ENCODE measurements at regions not wholly inside any gene's neighbourhood (a gene's known extent, or its start where the extent isn't known, plus 50 kb on each side); places are given as distances from the start of the nearest gene placed in this dataset.
"Not testable (repeated sequence)": the region's sequence is repeated elsewhere in the genome, so short reads cannot be mapped to it uniquely, and the experiment has no call there.

GRCh38 chr7:9026121-9026520 lies 592.7 kb downstream of the NXPH1 start:
- DNase-seq: no peak
- intact Hi-C loops (cut with DNase I, micrococcal nuclease): no loop called here
- no peak for ATAC-seq

DNA sequence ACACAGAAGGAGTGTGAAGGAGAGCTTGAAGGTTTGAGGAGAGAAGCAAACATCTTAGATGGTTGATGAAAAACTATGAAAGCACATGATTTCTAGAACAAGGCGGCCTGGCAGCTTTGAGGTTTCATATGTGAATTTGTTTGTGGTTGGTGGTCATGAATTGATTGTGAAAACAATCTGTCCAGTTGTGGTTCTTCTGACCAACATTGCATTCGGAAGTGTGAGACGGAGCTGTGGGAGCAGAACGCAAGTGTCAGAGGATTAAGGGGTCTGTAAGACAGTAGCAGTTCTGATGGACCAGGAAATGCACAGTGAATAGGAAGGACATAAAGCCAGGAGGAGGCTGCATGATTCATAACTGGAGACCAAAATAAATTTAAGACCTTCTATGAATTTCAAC lies 594.6 kb downstream of the NXPH1 start:
- ATAC-seq: no peak
- intact Hi-C loops (cut with DNase I, micrococcal nuclease): no loop called here
- DNase-seq: no peak

- intact Hi-C loops (cut with DNase I, micrococcal nuclease): no loop called here
- DNase-seq: no peak
- no peak for ATAC-seq
Observed at GRCh38 chr7:9029681-9030530, 596.5 kb downstream of the NXPH1 start.

- ATAC-seq (no peak), DNase-seq (no peak)
- intact Hi-C loops (cut with DNase I, micrococcal nuclease): no loop called here
Observed at GRCh38 chr7:9030976-9031375, 597.6 kb downstream of the NXPH1 start.

- DNase-seq (no peak), ATAC-seq (no peak)
- intact Hi-C loops (cut with DNase I, micrococcal nuclease): no loop called here
Observed at GRCh38 chr7:9031386-9031785, 598.0 kb downstream of the NXPH1 start.

GRCh38 chr7:9036080-9036479 lies 602.7 kb downstream of the NXPH1 start:
- intact Hi-C loops (cut with DNase I, micrococcal nuclease): no loop called here
- DNase-seq: no peak
- ATAC-seq: no peak

GRCh38 chr7:9071160-9071762 lies 637.9 kb downstream of the NXPH1 start:
- intact Hi-C loops (cut with DNase I, micrococcal nuclease): no loop called here
- ATAC-seq: no peak
- no peak for DNase-seq

DNA sequence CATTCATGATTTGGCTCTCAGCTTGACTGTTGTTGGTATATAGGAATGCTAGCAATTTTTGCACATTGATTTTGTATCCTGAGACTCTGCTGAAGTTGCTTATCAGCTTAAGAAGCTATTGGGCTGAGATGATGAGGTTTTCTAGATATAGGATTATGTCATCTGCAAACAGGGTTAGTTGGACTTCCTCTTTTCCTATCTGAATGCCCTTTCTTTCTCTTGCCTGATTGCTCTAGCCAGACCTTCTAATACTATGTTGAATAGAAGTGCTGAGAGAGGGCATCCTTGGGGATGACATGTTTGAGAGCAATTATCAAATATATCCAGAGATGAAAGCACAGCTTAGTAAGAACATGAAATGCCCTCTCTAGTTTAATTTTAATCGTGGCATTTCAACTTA lies 642.4 kb downstream of the NXPH1 start:
- intact Hi-C loops (cut with DNase I, micrococcal nuclease); DNase-seq; ATAC-seq: not testable (repeated sequence)

DNA sequence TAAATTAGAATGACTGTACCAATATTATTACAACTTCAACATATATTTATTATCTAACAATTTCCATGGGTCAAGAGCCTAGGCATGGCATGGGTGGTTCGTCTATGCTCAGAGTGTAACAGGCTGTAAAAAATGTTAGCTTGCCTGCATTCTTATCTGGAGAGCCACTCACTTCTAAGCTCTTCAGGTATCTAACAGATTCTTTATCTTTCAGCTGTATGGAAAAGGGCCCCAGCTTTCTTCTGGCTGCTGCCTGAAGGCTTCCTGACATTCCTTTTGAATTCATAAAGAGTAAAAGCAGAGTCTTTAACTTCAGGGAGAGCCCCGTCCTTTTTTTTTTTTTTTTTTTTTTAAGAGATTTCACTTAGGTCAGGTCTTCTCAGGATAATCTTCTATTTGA lies 648.8 kb downstream of the NXPH1 start:
- DNase-seq (no peak), ATAC-seq (no peak)
- intact Hi-C loops (cut with DNase I, micrococcal nuclease): no loop called here

GRCh38 chr7:9083837-9084236 lies 650.4 kb downstream of the NXPH1 start:
- intact Hi-C loops (cut with DNase I, micrococcal nuclease): no loop called here
- ATAC-seq (no peak), DNase-seq (no peak)

- no peak for DNase-seq
- intact Hi-C loops (cut with DNase I, micrococcal nuclease): no loop called here
- ATAC-seq: no peak
Observed at GRCh38 chr7:9091282-9091681, 657.9 kb downstream of the NXPH1 start.

- no peak for DNase-seq
- intact Hi-C loops (cut with DNase I, micrococcal nuclease): no loop called here
- ATAC-seq: no peak
Observed at GRCh38 chr7:9097565-9098060, 664.2 kb downstream of the NXPH1 start.

- DNase-seq: no peak
- no peak for ATAC-seq
- intact Hi-C loops (cut with DNase I, micrococcal nuclease): no loop called here
Observed at GRCh38 chr7:9100289-9100688, 666.9 kb downstream of the NXPH1 start.

DNA sequence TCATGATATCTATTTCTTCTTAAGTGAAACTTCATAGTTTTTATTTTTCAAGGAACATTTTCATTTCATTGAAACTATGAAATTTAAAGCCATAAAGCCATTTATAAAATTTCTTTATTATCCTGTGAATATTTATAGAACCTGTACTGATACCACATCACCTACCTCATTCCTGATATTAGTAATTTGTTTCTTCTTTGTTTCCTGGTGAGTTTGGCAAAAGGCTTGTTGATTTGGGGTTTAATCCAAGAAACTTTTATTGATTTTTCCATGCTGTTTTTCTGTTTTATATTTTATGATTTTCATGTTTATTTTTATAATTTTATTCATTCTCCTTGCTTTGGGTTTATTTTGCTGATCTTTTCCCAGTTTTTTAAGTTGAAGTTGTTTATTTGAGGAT lies 669.4 kb downstream of the NXPH1 start:
- ATAC-seq (no peak), DNase-seq (no peak)
- intact Hi-C loops (cut with DNase I, micrococcal nuclease): no loop called here

GRCh38 chr7:9106747-9107146 lies 673.3 kb downstream of the NXPH1 start:
- DNase-seq: no peak
- intact Hi-C loops (cut with DNase I, micrococcal nuclease): no loop called here
- no peak for ATAC-seq

GRCh38 chr7:9120331-9120730 lies 686.9 kb downstream of the NXPH1 start:
- DNase-seq (no peak), ATAC-seq (no peak)
- intact Hi-C loops (cut with DNase I, micrococcal nuclease): no loop called here

GRCh38 chr7:9124320-9124719 lies 690.9 kb downstream of the NXPH1 start:
- DNase-seq: no peak
- ATAC-seq: no peak
- intact Hi-C loops (cut with DNase I, micrococcal nuclease): no loop called here

DNA sequence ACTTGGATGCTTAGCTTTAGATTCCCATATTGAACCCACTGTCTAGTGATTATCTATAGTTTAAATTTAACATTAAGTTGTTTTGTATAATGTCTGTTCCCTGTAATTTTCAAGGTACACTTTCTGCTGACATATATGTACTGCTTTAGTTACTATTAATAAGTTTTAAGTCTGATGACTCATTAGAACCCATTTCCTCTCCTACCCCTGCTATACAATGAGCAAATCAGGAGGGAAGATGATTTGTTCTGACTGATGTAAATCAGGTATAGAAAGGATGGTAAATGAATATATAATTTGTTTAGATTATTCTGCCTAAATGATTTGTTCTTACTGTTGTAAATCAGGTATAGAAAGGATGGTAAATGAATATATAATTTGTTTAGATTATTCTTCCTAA lies 691.8 kb downstream of the NXPH1 start:
- DNase-seq (no peak), ATAC-seq (no peak)
- intact Hi-C loops (cut with DNase I, micrococcal nuclease): no loop called here

GRCh38 chr7:9127901-9128300 lies 694.5 kb downstream of the NXPH1 start:
- intact Hi-C loops (cut with DNase I, micrococcal nuclease): no loop called here
- ATAC-seq (no peak), DNase-seq (no peak)

DNA sequence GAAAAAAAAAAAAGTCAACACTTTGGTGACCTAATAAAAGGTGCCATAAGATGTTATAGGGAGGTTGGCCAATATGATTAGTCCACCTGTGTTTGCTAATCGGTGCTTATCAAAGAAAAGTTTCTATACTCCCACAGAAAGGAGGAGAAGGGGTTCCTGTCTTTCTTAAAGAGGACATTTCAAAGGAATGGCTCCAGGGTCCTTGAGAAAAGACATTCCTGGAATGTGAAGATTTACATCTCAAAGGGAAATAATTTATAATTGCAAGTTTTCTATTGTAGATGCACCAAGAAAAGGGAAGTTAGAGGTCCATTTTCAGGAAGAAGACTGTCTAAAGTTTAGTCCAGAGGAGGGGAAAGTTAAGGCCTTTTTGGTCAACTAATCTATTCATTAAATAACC lies 715.3 kb downstream of the NXPH1 start:
- DNase-seq (no peak), ATAC-seq (no peak)
- intact Hi-C loops (cut with DNase I, micrococcal nuclease): no loop called here

Measured in left colon (tissue), 2 donors.